ENCODE measurements at regions not wholly inside any gene's neighbourhood (a gene's known extent, or its start where the extent isn't known, plus 50 kb on each side); places are given as distances from the start of the nearest gene placed in this dataset.

DNA sequence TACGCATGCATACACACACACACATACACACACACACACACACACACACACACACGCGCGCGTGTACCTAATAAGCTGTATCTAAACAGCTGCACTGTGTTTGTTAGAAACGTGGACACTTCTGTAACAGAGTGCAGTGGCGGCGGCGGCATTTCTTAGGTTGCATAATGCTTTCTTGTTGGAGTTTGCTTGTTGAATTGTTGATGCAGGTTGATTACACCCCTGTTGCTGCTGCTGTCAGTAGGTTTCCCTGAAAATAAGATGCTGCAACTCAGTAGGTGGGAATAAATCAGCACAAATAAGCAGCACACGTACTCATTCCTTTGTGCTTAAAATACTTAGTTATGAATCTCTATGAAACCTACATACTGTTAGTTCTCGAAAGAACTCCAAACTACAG is 479.2 kb downstream of the LIG4 start:
- DNase-seq, result no peak

DNA sequence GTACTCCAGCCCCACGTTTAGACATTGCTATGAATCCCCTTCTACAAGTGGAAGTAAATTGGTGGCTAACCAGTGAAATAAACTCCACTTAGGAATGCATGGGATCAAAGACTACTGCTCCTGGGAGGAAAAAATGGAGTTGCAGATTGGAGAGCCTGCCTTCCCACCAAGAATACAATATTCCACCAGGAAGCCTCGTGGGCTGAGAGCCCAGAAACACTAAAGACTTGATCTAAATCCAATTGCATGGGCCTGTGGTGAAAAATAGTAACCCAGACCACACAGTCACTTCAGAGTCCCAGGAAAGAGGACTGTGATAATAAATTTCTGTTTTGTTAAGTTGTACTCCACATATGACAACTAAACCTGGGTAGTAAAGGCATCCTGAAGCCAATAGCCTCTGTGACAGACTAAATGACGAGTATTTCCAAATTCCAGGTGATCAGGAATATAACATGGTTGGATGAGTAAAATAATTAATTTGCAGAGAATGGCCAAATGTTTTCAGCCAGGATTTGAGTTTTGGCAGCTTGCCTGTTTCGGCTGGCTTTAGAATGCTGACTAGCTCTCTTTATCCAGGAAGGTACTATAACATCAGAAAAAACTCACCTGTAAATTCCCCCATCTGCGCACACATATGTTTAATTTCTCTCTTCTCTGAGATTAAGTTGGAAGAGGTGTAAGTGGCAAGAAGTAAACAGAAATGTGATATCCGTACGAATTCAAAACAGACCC is 480.3 kb downstream of the LIG4 start:
- no peak for DNase-seq

DNA sequence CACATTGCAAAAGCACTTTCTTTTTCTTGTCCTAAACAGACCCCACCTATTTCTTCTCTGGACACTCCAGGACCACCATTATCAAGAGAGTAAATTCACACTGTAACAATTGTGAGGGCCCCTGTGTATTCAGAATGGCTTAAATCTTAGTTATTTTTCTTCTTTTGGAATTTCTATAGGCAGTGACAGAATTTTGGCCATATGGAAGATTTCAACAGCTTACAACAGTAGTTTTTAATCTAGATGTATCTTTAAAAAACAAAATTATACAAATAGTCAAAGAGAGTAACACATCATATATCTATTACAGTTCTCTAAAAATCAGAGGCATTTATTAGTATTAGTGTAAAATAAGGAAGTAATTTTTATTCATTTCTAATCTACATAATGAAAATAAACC is 482.1 kb downstream of the LIG4 start:
- no peak for DNase-seq

- no peak for DNase-seq
These were observed 484.5 kb downstream of the LIG4 start for GRCh38 chr13:107730813-107731212.

- no peak for DNase-seq
These were observed 494.0 kb downstream of the LIG4 start for GRCh38 chr13:107721125-107721869.

DNA sequence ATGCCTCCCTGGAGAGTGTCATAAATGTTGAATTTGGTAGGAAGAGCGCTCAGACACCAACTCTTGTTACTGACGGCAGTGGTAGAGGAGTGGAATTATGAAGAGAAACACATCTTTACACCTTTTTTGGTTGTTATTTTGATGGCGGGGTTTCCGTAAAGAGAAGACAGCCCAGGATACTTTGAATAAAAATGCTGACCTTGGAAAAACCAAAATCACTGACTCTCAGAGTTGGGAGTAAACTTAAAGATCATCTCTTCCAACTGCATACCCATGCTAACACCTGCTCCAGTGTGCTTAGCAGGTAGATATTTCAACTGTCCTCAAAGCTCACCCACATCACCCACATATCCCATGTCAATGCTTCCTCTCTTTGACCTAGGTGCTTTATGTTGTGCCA is 498.6 kb downstream of the LIG4 start:
- DNase-seq, result no peak

- DNase-seq, result no peak
These were observed 499.1 kb downstream of the LIG4 start for GRCh38 chr13:107716241-107716640.

- no peak for DNase-seq
These were observed 499.8 kb downstream of the LIG4 start for GRCh38 chr13:107715496-107715895.

DNA sequence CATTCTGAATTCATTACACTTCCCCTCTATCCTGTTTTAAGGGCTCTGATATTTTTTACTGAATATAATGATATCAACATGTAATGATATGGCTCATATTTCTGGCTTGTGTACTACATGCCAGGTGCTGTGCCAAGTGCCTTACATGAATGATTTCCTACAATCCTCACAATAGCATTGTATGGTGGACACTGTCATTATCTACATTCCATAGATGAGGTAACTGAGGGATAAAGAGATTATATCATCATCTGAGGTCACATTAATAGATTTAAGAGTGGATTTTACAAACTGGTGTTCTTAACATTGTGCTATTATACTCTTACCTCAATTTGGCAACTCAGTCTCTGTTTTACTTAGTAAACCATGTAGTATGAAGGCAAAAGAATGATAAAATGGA is 502.0 kb downstream of the LIG4 start:
- DNase-seq, result no peak

DNA sequence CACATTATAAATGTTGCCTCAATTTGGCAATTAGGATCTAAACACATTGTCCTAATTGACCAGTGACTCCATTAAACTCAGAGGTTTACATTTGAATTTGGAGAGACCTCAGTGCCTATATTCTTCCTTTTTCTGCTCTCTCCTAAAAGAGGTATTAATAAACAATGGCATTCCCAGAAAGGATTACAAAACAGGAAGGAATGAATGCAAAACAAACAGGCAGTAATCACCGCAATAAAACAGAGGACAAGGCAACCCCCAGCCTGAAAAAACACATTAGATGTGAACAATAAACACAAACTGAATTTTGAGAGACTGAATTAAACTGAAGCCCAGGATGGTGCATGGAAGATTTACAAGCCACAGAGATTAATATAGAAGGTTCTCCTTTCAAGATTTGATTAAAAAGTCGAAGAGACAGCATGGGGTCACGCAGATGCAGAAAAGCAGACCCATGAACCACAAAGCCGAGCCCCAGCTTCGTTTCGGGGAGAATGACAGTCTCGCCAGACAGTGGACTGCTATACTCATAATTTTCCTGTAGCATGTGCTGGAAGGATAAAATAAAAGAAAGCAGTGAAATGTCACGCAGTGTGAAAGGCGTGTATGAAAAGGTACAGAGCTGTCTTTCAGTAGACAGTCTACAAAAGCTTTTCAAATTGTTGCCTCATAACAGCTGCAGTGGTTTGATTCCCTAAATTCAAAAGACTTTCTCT is 503.0 kb downstream of the LIG4 start:
- no peak for DNase-seq

GRCh38 chr13:107690181-107690580 is 525.2 kb downstream of the LIG4 start:
- no peak for DNase-seq

- no peak for DNase-seq
These were observed 529.5 kb downstream of the LIG4 start for GRCh38 chr13:107685876-107686275.

GRCh38 chr13:107681600-107681999 is 533.7 kb downstream of the LIG4 start:
- DNase-seq, result no peak

DNA sequence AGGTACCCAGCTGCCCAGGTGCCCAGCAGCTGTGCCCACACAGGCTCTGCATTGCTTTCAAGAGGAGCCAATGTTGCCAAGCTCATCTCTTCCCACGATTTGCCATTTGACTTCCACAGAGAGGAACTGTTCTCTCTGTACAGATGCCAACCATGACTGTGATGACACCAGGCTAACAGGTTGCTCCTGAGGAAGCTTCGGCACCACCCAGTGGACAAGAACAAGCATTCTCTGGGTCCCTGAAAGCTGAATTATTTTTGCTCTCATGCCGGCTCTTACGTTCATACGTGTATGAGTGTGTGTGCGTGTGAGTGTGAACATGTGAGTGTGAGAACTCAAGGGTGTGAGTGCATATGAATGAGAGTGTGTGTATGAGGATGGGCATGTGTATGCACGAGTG is 535.2 kb downstream of the LIG4 start:
- no peak for DNase-seq

DNA sequence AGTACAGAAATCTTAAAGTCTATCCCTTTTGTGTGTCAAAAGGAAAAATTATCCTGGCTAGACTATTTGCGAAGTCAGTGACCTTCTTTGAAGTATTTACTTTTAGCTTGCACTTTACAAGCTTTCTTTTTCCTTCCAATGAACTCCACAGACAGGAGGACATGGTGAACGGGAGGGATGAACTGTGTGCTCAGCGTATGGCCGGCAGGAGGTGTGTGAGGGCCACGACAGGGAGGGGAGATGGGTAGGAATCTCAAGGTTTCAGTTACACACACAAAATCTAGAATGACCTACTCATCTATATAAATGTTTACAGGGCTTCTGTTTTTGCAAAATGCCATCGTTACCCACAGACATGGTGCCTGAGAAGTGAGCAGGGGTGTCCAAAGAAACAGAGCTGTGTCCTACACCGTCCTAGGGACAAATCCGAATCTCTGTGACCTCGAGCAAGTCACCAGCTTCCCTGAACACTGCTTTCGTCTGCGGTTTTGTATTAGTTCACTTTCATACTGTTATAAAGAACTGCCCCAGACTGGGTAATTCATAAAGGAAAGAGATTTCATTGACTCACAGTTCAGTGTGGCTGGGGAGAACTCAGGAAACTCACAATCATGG is 537.2 kb downstream of the LIG4 start:
- no peak for DNase-seq

DNA sequence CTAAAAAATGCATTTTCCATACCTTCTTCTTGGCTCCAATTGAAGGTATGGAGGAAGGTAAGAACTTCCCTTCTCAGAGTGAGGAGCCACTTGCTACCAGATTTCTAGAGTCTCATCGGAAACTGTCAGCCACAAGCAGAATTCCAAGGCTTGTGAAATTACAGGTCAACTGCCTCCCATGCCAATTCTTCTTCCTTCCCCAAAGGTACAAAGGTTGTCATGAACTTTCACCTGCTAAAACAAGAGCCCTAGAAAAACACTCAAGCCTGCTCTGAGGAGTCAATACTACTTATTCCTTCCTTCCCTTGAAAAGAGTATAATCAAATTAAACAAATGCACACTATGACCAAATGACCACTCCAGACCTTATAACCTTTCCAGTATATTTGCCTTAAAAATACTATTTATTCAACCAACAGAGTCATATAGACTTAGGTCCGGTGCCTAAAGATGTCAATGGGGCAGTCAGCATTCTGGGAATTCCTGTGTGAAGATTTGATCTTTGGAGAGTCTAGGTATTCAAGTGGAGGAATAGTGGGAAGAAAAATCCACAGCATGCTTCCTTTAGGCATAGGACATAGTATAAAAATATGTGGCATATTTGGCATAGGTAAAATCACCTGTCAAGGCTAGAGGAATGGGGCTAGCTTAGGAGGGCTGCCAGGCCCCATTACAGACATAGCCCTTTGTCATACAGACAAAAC is 539.3 kb downstream of the LIG4 start:
- DNase-seq, result no peak

DNA sequence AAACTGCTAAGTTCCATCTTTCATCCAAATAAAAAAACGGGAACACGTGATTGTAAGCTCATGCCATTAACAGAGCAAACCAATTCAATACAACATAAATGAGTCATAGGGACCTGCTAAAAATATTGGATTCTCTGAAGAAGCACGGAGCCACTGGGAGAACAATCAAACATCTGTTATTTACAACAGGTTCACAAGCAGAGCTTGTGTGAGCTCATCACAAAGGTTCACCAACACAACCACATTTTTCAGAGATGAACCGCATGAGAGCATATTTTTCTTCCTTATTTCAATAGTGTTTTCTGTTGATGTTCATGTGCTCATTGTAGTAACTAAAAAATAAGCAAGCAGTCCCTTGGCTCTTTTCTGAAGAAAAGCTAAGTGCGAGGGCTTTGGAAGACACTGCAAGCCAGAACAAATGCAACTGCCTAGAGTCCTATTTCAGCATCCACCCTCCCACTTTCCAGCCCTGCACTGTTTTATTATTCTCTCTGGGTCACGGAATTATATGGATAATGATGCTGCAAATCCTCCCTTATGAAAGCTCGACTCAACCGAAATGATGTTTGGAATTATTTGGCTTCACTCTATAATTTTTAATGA is 545.8 kb downstream of the LIG4 start:
- DNase-seq, result no peak

DNA sequence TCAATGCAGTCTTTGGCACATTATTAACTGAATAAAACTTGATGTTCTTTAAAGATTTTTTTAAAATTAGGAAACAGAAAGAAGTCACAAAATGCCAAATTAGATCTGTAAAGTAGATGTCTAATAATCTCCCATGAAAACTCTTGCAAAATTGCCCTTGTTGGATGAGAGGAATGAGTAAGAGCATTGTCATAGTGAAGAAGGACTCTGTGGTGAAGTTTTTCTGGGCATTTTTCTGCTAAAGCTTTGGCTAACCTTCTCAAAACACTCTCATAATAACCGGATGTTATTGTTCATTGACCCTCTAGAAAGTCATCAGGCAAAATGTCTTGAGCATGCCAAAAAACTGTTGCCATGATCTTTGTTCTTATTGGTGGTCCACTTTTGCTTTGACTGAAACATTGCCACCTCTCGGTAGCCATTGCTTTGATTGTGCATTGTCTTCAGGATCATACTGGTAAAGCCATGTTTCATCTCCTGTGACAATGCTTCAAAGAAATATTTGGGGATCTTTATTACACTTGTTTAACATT is 549.3 kb downstream of the LIG4 start:
- no peak for DNase-seq

DNA sequence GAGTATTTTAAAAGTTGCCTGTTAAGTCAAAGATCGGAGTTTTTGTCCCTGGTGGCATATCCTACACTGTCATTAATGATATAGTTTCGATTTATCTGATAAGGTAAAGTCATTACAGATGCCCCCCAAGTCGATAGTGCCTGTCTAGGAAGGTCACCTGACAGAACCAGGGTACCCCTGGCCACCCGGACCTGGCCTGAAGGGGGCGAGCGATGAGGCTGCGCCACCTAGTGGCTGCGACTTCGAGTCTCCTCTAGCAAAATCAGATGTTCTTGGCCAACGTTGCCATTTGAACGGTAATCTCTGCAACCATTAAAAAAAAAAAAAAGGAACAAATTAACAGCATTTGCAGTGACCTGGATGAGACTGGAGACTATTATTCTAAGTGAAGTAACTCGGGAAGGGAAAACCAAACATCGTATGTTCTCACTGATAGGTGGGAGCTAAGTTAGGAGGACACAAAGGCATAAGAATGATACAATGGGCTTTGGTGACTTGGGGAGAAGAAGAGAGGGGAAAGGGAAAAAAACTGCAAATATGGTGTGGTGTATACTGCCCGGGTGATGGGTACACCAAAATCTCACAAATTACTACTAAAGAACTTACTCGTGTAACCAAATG is 565.1 kb downstream of the LIG4 start:
- peak; percentile 52 for DNase-seq

DNA sequence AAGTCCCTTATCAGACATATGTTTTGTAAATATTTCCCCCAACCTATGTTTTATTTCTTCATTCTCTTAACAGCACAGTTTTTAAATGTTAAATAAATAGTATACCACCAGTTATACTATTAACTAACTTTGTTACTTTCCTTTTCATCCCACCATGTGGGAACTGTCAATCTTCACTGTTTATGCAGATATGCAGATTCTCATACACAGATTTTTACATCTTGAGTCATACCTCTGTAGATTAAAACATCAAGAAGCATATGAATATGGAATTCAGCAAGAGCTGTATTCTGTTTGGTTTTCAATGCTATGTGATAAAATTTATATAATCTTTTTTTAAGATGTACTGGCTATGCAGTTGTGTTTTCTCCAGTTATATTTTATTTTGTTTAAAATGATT is 566.3 kb downstream of the LIG4 start:
- no peak for DNase-seq

GRCh38 chr13:107644136-107644535 is 571.2 kb downstream of the LIG4 start:
- DNase-seq, result no peak

- no peak for DNase-seq
These were observed 571.7 kb downstream of the LIG4 start for GRCh38 chr13:107643615-107644014.
